ENCODE measurements at regions not wholly inside any gene's neighbourhood (a gene's known extent, or its start where the extent isn't known, plus 50 kb on each side); places are given as distances from the start of the nearest gene placed in this dataset.

DNA sequence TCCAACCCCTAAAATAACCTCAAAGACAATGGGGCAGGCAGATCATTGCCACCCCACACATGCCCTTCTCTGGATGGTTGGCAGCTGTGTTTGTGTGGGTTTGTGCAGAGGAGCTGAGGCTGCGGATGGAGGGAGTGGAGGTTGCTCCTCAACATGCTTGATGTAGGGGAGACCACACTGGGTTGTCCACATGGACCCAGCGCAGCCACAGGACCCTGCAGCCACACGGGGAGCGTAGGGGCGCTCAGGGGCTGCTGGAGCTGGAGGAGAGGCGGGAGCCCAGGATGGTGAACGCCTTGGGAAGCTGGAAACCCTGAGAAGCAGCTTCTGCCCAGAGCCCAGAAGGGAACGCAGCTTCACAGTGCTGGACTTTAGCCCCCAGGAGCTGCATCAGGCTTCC lies 56.3 kb upstream of the TMEM18 start:
- TF ChIP-seq CTCF (IDR thresholded peaks at IDR 0.05), result no peak
- no peak for TF ChIP-seq POLR2A (IDR thresholded peaks at IDR 0.05)
